Activated T-cell treated with anti-CD3 and anti-CD28 coated beads for 1 hour (primary cell): ENCODE measurements at regions not wholly inside any gene's neighbourhood (a gene's known extent, or its start where the extent isn't known, plus 50 kb on each side); places are given as distances from the start of the nearest gene placed in this dataset.
"Not testable (repeated sequence)": the region's sequence is repeated elsewhere in the genome, so short reads cannot be mapped to it uniquely, and the experiment has no call there.

ENCODE experiments used
- DNase-seq: peaks from one replicate; pipeline ENCODE4 v3.0.0-alpha.2; 2020; ENCODE audit warnings: low read depth

- no peak for DNase-seq
Measured at GRCh38 chr2:239819091-239819973, 205.8 kb downstream of the NDUFA10 start.

DNA sequence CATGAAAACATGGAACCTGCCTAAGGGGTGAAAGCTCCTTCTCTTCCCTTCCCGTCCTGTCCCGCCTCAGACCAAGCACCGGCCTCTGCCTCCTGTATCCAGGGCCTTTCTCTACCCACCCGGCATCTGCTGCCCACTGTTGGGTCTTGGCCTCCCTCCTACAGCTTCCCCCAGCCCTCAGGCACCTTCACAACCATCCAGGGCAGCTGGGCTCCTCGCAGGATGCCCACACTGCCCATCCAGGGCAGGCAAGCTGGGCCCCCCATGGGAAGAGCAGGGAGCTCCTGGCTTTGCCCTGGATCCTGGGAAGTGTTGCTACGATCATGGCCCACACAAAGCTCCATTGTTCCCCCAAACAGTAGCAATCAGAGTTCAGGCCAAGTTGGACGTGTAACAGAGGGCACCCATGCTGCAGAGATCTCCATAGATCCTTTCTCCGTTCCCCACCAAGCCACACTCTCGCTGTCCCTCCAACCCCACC lies 206.6 kb downstream of the NDUFA10 start:
- DNase-seq, result no peak

DNA sequence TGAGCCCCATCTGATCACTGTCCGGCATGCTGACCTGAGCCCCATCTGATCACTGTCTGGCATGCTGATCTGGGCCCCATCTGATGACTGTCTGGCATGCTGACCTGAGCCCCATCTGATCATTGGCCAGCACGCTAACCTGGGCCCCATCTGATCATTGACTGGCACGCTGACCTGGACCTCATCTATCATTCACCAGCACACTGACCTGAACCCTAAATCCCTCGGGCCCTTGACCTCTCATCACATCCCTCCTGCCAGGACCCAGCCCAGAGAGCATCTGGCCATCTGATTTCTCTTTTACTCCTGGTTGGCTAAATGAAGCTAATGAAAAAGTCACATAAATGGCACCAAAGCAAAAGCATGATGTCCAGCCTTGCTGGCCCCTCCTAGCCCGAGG lies 207.1 kb downstream of the NDUFA10 start:
- no peak for DNase-seq

- DNase-seq, result not testable (repeated sequence)
Measured at GRCh38 chr2:239817468-239818031, 207.6 kb downstream of the NDUFA10 start.

- DNase-seq, result no peak
Measured at GRCh38 chr2:239816576-239817467, 208.3 kb downstream of the NDUFA10 start.

DNA sequence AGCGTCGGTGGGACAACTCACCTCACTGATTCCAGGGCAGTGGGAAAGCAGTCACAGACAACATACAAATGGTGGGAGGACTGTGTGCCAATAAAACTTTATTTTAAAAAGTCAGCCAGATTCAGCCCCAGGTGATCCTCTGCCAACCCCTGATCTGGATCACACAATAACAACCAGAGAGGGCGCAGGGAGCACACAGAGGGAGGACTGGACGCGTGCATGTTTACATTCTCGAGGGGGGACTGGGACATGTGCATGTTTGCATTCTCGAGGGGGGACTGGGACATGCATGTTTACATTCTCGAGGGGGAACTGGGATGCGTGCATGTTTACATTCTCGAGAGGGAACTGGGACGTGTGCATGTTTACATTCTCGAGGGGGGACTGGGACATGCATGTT lies 209.5 kb downstream of the NDUFA10 start:
- no peak for DNase-seq

- DNase-seq, result no peak
Measured at GRCh38 chr2:239814861-239815601, 210.1 kb downstream of the NDUFA10 start.

GRCh38 chr2:239814116-239814860 lies 210.9 kb downstream of the NDUFA10 start:
- DNase-seq, result no peak

DNA sequence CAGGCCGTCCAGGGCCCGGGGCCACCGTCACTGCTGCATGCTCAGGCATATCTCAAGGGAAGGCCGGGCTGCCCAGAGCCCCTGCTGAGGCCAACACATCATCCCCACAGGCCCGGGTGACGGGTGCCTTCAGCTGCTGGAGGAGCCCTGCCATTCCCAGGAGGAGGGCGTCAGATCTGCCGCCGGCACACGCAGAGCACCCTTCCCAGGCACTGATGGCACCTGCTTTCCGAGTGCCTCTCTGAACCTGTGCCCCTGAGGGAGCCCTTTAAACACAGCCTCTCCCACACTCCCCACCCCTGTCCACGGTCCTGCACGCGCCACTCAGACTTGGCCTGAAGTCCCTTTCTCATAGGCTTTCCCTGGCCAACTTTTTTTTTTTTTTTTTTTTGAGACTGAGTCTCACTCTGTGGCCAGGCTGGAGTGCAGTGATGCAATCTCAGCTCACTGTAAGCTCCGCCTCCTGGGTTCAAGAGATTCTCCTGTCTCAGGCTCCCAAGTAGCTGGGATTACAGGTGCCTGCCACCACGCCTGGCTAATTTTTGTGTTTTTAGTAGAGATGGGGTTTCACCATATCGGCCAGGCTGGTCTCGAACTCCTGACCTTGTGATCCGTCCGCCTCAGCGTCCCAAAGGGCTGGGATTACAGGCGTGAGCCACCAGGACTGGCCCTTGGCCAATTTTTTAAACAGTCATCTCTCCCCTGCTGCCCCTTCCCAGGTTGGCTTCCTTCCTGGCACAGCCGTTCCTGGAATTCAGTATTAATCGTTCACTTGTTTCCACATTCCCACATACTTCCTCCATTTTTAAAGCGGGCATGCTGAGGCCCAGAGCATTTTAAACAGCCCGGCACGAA lies 211.7 kb downstream of the NDUFA10 start:
- DNase-seq, result no peak

DNA sequence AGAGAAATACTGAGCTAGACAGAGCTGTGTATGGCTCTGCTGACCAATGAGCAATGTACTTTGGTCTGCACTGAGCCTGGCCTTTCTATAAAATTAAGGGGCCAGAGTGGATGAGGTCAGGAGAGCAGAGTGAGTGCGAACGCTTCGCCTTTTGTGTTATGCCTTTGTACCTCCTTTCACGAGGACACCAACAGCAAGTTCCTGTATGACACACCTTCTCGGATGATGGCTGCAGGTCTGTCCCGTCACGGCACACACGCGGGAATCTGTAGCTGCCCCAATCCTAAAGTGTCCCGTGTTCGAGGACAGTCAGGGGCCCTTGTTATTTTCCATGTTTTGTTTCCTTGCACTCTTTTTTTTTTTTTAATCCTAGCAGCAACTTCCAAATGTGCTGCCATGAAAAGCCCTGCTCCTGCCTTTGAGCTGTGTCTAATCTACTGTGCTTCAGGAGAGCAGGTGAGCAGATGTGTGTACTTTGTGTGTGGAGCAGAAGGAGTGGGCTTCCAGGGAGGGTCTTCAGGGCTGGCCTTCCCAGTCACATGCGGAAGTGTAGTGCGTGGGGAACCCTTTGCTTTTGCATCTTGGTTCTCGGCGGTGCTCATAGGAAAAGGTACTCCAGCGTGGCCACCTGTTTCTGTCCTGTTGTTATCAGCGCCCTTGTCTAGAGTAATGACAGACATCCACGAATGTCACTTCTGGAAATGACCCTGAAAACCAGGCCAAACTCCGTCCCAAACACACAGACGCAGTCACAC lies 213.2 kb downstream of the NDUFA10 start:
- no peak for DNase-seq

- no peak for DNase-seq
Measured at GRCh38 chr2:239811111-239811781, 213.9 kb downstream of the NDUFA10 start.

DNA sequence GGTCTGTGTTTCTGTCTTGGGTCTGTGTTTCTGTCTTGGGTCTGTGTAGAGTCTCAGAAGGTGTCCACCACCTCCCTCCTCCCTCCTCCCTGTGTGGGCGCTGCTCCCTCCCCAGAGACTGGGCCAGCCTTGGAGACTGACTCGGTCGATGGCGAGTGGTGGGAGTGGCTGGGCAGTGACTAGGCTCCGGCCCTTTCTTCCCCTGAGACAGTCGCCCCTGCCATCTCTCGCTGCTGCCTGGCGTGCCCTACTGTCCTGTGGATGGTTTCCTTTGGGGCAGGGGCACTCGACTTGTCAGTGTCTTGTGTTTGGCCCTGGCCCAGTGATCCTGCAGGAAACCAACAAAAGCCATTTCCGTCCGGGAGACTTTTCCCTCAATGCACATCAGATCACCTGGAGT lies 215.8 kb downstream of the NDUFA10 start:
- DNase-seq, result no peak

GRCh38 chr2:239807568-239807967 lies 217.6 kb downstream of the NDUFA10 start:
- no peak for DNase-seq

- no peak for DNase-seq
Measured at GRCh38 chr2:239806758-239807434, 218.2 kb downstream of the NDUFA10 start.

DNA sequence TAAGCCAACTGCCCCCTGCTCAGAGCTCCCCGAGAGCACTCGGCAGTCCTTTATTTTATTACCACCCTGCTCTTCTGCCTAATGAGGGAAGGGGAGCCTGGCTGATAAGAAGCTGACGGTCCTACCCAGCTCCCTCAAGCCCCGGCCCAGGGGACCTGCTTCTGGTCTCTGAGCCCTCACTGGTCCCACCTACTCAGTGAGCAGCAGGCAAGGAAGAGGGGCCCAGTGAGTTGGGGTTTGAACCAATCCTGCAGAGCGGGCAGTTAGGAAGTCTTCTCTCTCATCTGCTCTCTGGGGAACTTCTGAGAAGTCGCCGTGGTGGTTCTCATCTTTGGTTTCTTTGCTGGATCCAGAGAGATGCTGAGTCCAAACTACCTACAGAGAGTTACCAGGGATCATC lies 218.9 kb downstream of the NDUFA10 start:
- DNase-seq, result no peak

DNA sequence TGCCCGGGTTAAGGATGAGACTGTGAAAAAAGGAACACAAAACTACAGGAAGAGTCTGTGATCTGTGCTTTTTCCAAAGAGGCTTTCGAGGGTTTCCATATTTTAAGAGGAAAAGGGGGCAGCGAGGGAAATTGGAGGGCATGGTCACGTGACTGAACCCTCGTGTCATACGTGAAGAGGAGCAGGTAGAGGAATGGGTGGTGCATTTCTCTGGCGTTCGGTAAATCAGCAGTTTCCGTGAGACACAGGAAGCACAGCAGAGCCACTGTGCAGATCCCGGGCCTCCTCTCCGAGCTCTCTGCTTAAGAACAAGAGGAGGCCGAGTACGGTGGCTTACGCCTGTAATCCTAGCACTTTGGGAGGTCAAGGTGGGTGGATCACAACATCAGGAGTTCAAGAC lies 219.7 kb downstream of the NDUFA10 start:
- DNase-seq, result no peak

- DNase-seq, result no peak
Measured at GRCh38 chr2:239805043-239805329, 220.2 kb downstream of the NDUFA10 start.
